SK-N-SH treated with all-trans-retinoic acid at 6 μM for 48 hours (cell line): ENCODE measurements at regions not wholly inside any gene's neighbourhood (a gene's known extent, or its start where the extent isn't known, plus 50 kb on each side); places are given as distances from the start of the nearest gene placed in this dataset.

Source experiments
- ATAC-seq: fragments of 200-7000 bp; cut with Tn5 transposase; 3 replicates; pipeline ENCODE4 v1.9.1; 2020; ENCODE audit warnings: mild to moderate bottlenecking, moderate library complexity
- ARNTL ChIP-seq: fragments of 450-650 bp; formaldehyde crosslinking; IDR thresholded peaks from 2 replicates; pipeline ENCODE4 v1.5.0; 2020; ENCODE audit warnings: low read depth, mild to moderate bottlenecking, moderate library complexity, borderline replicate concordance
- ESRRG ChIP-seq: fragments of 250-450 bp; sonication (Bioruptor Pico); IDR thresholded peaks from 2 replicates; pipeline ENCODE4 v1.6.1; 2021; ENCODE audit warnings: mild to moderate bottlenecking
- GLIS3 ChIP-seq: fragments of 250-450 bp; sonication (Bioruptor Pico); IDR thresholded peaks from 2 replicates; pipeline ENCODE4 v1.5.0; 2020; ENCODE audit warnings: mild to moderate bottlenecking, moderate library complexity
- OSR1 ChIP-seq: fragments of 250-450 bp; sonication (Bioruptor Pico); IDR thresholded peaks from 2 replicates; pipeline ENCODE4 v1.8.0; 2022; ENCODE audit warnings: moderate library complexity, mild to moderate bottlenecking, inconsistent platforms
- POU6F1 ChIP-seq: fragments of 250-450 bp; sonication (Bioruptor Pico); IDR thresholded peaks from 2 replicates; pipeline ENCODE4 v1.8.0; 2021; ENCODE audit warnings: low read depth, mild to moderate bottlenecking, moderate library complexity, borderline replicate concordance
- PPARA ChIP-seq: fragments of 250-450 bp; sonication (Bioruptor Pico); IDR thresholded peaks from 2 replicates; pipeline ENCODE4 v1.5.0; 2020; ENCODE audit warnings: mild to moderate bottlenecking, borderline replicate concordance
- RARB ChIP-seq: fragments of 250-450 bp; sonication (Bioruptor Pico); IDR thresholded peaks from 2 replicates; pipeline ENCODE4 v1.8.0; 2021; ENCODE audit warnings: mild to moderate bottlenecking, moderate library complexity
- SNAI2 ChIP-seq: fragments of 250-450 bp; sonication (Bioruptor Pico); IDR thresholded peaks from 2 replicates; pipeline ENCODE4 v1.5.0; 2020; ENCODE audit warnings: mild to moderate bottlenecking, moderate library complexity
- TCF4 ChIP-seq: fragments of 250-450 bp; sonication (Bioruptor Pico); IDR thresholded peaks from 2 replicates; pipeline ENCODE4 v1.8.0; 2021; ENCODE audit warnings: mild to moderate bottlenecking, moderate library complexity, borderline replicate concordance
- TOX ChIP-seq: fragments of 250-450 bp; sonication (Bioruptor Pico); IDR thresholded peaks from 2 replicates; pipeline ENCODE4 v1.8.0; 2021; ENCODE audit warnings: mild to moderate bottlenecking, moderate library complexity, borderline replicate concordance
- ZC3H10 ChIP-seq: fragments of 250-450 bp; sonication (Bioruptor Pico); IDR thresholded peaks from 2 replicates; pipeline ENCODE4 v1.5.1; 2021; ENCODE audit warnings: mild to moderate bottlenecking, moderate library complexity
- ZFP3 ChIP-seq: fragments of 250-450 bp; sonication (Bioruptor Pico); IDR thresholded peaks from 2 replicates; pipeline ENCODE4 v1.5.0; 2020; ENCODE audit warnings: mild to moderate bottlenecking, moderate library complexity
- ZNF565 ChIP-seq: fragments of 450-650 bp; formaldehyde crosslinking; conservative IDR thresholded peaks from 2 replicates; pipeline ENCODE4 v1.5.0; 2020; ENCODE audit warnings: low read depth, mild to moderate bottlenecking, moderate library complexity
- ZNF70 ChIP-seq: fragments of 450-650 bp; formaldehyde crosslinking; IDR thresholded peaks from 2 replicates; pipeline ENCODE4 v1.5.0; 2020; ENCODE audit warnings: mild to moderate bottlenecking, moderate library complexity
- ZNF8 ChIP-seq: fragments of 450-650 bp; formaldehyde crosslinking; IDR thresholded peaks from 2 replicates; pipeline ENCODE4 v1.5.0; 2020; ENCODE audit warnings: mild to moderate bottlenecking, moderate library complexity
- TF ChIP-seq, protein P1 (sequence below): fragments of 250-450 bp; sonication (Bioruptor Pico); IDR thresholded peaks from 2 replicates; pipeline ENCODE4 v1.5.1; 2020; ENCODE audit warnings: low read depth, mild to moderate bottlenecking, moderate library complexity
- TF ChIP-seq, protein P2 (sequence below): fragments of 250-450 bp; sonication (Bioruptor Pico); IDR thresholded peaks from 2 replicates; pipeline ENCODE4 v1.5.0; 2020; ENCODE audit warnings: mild to moderate bottlenecking, moderate library complexity
- TF ChIP-seq, protein P3 (sequence below): fragments of 250-450 bp; sonication (Bioruptor Pico); IDR thresholded peaks from 2 replicates; pipeline ENCODE4 v1.8.0; 2020; ENCODE audit warnings: mild to moderate bottlenecking, moderate library complexity, borderline replicate concordance

DNA sequence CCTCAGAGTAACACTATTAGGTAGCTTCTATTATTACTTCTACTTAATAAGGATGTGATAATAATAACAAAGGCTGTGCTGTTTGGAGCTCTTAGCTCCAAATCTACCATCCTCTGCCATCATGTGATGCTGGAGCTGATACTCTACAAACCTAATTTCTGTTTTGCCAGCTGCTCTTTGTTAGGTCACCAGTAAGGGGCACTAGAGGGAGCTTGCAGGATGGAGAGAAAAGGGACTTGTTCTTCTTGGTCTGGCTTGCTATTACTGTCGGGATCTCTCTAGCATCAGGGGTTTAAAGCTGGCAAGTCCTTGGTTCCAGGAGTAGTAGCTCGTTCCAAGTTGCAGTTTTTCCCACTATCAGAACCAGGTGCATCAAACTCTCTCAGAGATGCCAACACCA is 194.9 kb upstream of the KBTBD8 start (continued):
- TF ChIP-seq ZFP3 (CRISPR knock-in tag) (no peak), PPARA (CRISPR knock-in tag) (no peak), POU6F1 (CRISPR knock-in tag) (no peak)
- TF ChIP-seq, protein P1, sequence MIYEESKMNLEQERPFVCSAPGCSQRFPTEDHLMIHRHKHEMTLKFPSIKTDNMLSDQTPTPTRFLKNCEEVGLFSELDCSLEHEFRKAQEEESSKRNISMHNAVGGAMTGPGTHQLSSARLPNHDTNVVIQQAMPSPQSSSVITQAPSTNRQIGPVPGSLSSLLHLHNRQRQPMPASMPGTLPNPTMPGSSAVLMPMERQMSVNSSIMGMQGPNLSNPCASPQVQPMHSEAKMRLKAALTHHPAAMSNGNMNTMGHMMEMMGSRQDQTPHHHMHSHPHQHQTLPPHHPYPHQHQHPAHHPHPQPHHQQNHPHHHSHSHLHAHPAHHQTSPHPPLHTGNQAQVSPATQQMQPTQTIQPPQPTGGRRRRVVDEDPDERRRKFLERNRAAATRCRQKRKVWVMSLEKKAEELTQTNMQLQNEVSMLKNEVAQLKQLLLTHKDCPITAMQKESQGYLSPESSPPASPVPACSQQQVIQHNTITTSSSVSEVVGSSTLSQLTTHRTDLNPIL (CRISPR knock-in tag), result no peak

GRCh38 chr3:66803721-66804695 is 194.1 kb upstream of the KBTBD8 start:
- TF ChIP-seq ZNF565 (CRISPR knock-in tag) (no peak), RARB (CRISPR knock-in tag) (no peak), PPARA (CRISPR knock-in tag) (no peak), ZFP3 (CRISPR knock-in tag) (no peak), ZNF8 (CRISPR knock-in tag) (no peak), ARNTL (no peak), POU6F1 (CRISPR knock-in tag) (no peak), TCF4 (CRISPR knock-in tag) (no peak), GLIS3 (CRISPR knock-in tag) (no peak), OSR1 (no peak), SNAI2 (CRISPR knock-in tag) (no peak), TOX (CRISPR knock-in tag) (no peak)
- TF ChIP-seq, protein P2, sequence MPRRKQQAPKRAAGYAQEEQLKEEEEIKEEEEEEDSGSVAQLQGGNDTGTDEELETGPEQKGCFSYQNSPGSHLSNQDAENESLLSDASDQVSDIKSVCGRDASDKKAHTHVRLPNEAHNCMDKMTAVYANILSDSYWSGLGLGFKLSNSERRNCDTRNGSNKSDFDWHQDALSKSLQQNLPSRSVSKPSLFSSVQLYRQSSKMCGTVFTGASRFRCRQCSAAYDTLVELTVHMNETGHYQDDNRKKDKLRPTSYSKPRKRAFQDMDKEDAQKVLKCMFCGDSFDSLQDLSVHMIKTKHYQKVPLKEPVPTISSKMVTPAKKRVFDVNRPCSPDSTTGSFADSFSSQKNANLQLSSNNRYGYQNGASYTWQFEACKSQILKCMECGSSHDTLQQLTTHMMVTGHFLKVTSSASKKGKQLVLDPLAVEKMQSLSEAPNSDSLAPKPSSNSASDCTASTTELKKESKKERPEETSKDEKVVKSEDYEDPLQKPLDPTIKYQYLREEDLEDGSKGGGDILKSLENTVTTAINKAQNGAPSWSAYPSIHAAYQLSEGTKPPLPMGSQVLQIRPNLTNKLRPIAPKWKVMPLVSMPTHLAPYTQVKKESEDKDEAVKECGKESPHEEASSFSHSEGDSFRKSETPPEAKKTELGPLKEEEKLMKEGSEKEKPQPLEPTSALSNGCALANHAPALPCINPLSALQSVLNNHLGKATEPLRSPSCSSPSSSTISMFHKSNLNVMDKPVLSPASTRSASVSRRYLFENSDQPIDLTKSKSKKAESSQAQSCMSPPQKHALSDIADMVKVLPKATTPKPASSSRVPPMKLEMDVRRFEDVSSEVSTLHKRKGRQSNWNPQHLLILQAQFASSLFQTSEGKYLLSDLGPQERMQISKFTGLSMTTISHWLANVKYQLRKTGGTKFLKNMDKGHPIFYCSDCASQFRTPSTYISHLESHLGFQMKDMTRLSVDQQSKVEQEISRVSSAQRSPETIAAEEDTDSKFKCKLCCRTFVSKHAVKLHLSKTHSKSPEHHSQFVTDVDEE, result no peak
- TF ChIP-seq, protein P1 (CRISPR knock-in tag), result no peak
- ATAC-seq, result no peak

- ATAC-seq, result no peak
- TF ChIP-seq ARNTL (no peak), TCF4 (CRISPR knock-in tag) (no peak), ZNF8 (CRISPR knock-in tag) (no peak), RARB (CRISPR knock-in tag) (no peak), TOX (CRISPR knock-in tag) (no peak), ZC3H10 (CRISPR knock-in tag) (no peak), POU6F1 (CRISPR knock-in tag) (no peak), ESRRG (CRISPR knock-in tag) (no peak), OSR1 (no peak), PPARA (CRISPR knock-in tag) (no peak), ZFP3 (CRISPR knock-in tag) (no peak), ZNF70 (CRISPR knock-in tag) (no peak), SNAI2 (CRISPR knock-in tag) (no peak), ZNF565 (CRISPR knock-in tag) (no peak)
- TF ChIP-seq, protein P3, sequence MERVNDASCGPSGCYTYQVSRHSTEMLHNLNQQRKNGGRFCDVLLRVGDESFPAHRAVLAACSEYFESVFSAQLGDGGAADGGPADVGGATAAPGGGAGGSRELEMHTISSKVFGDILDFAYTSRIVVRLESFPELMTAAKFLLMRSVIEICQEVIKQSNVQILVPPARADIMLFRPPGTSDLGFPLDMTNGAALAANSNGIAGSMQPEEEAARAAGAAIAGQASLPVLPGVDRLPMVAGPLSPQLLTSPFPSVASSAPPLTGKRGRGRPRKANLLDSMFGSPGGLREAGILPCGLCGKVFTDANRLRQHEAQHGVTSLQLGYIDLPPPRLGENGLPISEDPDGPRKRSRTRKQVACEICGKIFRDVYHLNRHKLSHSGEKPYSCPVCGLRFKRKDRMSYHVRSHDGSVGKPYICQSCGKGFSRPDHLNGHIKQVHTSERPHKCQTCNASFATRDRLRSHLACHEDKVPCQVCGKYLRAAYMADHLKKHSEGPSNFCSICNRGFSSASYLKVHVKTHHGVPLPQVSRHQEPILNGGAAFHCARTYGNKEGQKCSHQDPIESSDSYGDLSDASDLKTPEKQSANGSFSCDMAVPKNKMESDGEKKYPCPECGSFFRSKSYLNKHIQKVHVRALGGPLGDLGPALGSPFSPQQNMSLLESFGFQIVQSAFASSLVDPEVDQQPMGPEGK (CRISPR knock-in tag), result no peak
- TF ChIP-seq, protein P1 (CRISPR knock-in tag), result no peak
Observed at GRCh38 chr3:66808891-66809594, 189.1 kb upstream of the KBTBD8 start.
